ENCODE measurements at regions not wholly inside any gene's neighbourhood (a gene's known extent, or its start where the extent isn't known, plus 50 kb on each side); places are given as distances from the start of the nearest gene placed in this dataset.

DNA sequence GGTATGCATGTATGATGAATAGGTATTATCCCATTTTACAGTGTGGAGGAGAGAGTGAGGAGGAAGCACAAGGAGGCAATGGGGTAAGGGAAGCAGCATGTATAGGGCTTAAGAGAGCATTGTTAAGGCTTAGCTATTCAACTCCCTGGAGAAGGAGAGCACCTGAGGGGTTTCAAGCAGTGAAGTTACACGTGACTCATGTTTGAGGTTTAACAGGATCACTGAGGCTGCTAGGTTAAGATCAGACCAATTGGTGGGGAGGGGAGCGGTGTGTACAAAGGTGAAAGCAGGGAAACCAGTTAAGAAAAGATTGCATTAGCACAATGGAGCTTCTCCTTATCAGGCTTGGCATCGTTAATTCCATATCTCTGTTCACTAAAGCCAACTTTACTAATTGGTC, 64.4 kb upstream of the NHSL1 start:
- no peak for TF ChIP-seq TCF4 (CRISPR knock-in tag; IDR thresholded peaks at IDR 0.05; ENCODE audit: borderline replicate concordance)
- TF ChIP-seq OSR1 (CRISPR knock-in tag; IDR thresholded peaks at IDR 0.05), result no peak
- TF ChIP-seq RARB (CRISPR knock-in tag; IDR thresholded peaks at IDR 0.05), result no peak
- TF ChIP-seq ZNF565 (CRISPR knock-in tag; conservative IDR thresholded peaks at IDR 0.05; ENCODE audit: low read depth), result no peak
- TF ChIP-seq, protein P1, sequence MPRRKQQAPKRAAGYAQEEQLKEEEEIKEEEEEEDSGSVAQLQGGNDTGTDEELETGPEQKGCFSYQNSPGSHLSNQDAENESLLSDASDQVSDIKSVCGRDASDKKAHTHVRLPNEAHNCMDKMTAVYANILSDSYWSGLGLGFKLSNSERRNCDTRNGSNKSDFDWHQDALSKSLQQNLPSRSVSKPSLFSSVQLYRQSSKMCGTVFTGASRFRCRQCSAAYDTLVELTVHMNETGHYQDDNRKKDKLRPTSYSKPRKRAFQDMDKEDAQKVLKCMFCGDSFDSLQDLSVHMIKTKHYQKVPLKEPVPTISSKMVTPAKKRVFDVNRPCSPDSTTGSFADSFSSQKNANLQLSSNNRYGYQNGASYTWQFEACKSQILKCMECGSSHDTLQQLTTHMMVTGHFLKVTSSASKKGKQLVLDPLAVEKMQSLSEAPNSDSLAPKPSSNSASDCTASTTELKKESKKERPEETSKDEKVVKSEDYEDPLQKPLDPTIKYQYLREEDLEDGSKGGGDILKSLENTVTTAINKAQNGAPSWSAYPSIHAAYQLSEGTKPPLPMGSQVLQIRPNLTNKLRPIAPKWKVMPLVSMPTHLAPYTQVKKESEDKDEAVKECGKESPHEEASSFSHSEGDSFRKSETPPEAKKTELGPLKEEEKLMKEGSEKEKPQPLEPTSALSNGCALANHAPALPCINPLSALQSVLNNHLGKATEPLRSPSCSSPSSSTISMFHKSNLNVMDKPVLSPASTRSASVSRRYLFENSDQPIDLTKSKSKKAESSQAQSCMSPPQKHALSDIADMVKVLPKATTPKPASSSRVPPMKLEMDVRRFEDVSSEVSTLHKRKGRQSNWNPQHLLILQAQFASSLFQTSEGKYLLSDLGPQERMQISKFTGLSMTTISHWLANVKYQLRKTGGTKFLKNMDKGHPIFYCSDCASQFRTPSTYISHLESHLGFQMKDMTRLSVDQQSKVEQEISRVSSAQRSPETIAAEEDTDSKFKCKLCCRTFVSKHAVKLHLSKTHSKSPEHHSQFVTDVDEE (CRISPR knock-in tag; IDR thresholded peaks at IDR 0.05), result no peak
- no peak for TF ChIP-seq BACH2 (CRISPR knock-in tag; IDR thresholded peaks at IDR 0.05; ENCODE audit: borderline replicate concordance)
- no peak for ATAC-seq

DNA sequence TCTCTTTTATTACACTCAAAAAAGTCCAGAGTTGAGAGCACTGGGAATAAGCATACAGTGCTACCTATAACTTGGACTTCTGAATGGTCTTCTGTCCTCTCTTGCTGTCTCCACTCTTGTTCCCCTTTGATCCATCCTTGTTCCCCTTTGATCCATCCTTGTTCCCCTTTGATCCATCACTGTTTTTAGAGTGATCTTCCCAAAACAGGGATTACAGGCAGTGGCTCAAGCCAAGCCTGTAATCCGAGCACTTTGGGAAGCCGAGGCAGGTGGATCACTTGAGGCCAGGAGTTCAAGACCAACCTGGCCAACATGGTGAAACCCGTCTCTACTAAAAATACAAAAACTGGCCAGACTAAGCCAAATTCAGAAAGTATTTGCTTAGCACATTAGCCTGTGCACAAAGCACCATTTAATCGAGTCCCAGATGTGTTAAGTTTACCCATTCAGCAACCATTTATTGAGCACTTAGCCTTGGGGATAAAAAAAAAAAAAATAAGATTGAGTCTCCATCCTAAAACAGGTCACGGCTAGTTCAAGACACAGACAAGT, 65.0 kb upstream of the NHSL1 start:
- no peak for ATAC-seq
- no peak for TF ChIP-seq ZNF565 (CRISPR knock-in tag; conservative IDR thresholded peaks at IDR 0.05; ENCODE audit: low read depth)
- TF ChIP-seq OSR1 (CRISPR knock-in tag; IDR thresholded peaks at IDR 0.05), result no peak
- no peak for TF ChIP-seq TCF4 (CRISPR knock-in tag; IDR thresholded peaks at IDR 0.05; ENCODE audit: borderline replicate concordance)
- TF ChIP-seq RARB (CRISPR knock-in tag; IDR thresholded peaks at IDR 0.05), result no peak
- TF ChIP-seq TOX (CRISPR knock-in tag; IDR thresholded peaks at IDR 0.05; ENCODE audit: borderline replicate concordance), result no peak
- TF ChIP-seq, protein P2, sequence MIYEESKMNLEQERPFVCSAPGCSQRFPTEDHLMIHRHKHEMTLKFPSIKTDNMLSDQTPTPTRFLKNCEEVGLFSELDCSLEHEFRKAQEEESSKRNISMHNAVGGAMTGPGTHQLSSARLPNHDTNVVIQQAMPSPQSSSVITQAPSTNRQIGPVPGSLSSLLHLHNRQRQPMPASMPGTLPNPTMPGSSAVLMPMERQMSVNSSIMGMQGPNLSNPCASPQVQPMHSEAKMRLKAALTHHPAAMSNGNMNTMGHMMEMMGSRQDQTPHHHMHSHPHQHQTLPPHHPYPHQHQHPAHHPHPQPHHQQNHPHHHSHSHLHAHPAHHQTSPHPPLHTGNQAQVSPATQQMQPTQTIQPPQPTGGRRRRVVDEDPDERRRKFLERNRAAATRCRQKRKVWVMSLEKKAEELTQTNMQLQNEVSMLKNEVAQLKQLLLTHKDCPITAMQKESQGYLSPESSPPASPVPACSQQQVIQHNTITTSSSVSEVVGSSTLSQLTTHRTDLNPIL (CRISPR knock-in tag; IDR thresholded peaks at IDR 0.05; ENCODE audit: low read depth), result no peak
- TF ChIP-seq ZNF70 (CRISPR knock-in tag; IDR thresholded peaks at IDR 0.05), result no peak
- no peak for TF ChIP-seq PPARA (CRISPR knock-in tag; IDR thresholded peaks at IDR 0.05; ENCODE audit: borderline replicate concordance)
- TF ChIP-seq, protein P3, sequence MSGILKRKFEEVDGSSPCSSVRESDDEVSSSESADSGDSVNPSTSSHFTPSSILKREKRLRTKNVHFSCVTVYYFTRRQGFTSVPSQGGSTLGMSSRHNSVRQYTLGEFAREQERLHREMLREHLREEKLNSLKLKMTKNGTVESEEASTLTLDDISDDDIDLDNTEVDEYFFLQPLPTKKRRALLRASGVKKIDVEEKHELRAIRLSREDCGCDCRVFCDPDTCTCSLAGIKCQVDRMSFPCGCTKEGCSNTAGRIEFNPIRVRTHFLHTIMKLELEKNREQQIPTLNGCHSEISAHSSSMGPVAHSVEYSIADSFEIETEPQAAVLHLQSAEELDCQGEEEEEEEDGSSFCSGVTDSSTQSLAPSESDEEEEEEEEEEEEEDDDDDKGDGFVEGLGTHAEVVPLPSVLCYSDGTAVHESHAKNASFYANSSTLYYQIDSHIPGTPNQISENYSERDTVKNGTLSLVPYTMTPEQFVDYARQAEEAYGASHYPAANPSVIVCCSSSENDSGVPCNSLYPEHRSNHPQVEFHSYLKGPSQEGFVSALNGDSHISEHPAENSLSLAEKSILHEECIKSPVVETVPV (CRISPR knock-in tag; IDR thresholded peaks at IDR 0.05), result no peak
- no peak for TF ChIP-seq ZFP3 (CRISPR knock-in tag; IDR thresholded peaks at IDR 0.05)
- TF ChIP-seq, protein P4, sequence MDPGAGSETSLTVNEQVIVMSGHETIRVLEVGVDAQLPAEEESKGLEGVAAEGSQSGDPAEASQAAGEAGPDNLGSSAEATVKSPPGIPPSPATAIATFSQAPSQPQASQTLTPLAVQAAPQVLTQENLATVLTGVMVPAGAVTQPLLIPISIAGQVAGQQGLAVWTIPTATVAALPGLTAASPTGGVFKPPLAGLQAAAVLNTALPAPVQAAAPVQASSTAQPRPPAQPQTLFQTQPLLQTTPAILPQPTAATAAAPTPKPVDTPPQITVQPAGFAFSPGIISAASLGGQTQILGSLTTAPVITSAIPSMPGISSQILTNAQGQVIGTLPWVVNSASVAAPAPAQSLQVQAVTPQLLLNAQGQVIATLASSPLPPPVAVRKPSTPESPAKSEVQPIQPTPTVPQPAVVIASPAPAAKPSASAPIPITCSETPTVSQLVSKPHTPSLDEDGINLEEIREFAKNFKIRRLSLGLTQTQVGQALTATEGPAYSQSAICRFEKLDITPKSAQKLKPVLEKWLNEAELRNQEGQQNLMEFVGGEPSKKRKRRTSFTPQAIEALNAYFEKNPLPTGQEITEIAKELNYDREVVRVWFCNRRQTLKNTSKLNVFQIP (CRISPR knock-in tag; IDR thresholded peaks at IDR 0.05; ENCODE audit: borderline replicate concordance, low read depth), result no peak

DNA sequence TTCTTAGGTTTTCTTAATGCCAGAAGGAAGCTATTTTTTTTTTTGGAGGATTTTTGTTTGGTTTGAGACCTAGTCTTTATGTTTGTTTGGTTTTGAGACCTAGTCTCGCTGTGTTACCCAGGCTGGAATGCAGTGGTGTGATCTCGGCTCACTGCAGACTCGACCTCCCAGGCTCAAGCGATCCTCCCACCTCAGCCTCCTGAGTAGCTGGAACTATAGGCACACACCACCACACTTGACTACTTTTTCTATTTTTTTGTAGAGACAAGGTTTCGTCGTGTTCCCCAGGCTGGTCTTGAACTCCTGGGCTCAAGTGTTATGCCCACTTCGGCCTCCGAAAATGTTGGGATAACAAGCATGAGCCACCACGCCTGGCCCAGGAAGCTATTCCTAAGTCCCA, 67.8 kb upstream of the NHSL1 start:
- no peak for ATAC-seq
- TF ChIP-seq ZNF8 (CRISPR knock-in tag; IDR thresholded peaks at IDR 0.05), result no peak
- no peak for TF ChIP-seq OSR1 (CRISPR knock-in tag; IDR thresholded peaks at IDR 0.05)
- TF ChIP-seq RARB (CRISPR knock-in tag; IDR thresholded peaks at IDR 0.05), result no peak
- TF ChIP-seq ZC3H10 (CRISPR knock-in tag; IDR thresholded peaks at IDR 0.05), result no peak
- TF ChIP-seq ZNF70 (CRISPR knock-in tag; IDR thresholded peaks at IDR 0.05), result no peak
- TF ChIP-seq SNAI2 (CRISPR knock-in tag; IDR thresholded peaks at IDR 0.05), result no peak

DNA sequence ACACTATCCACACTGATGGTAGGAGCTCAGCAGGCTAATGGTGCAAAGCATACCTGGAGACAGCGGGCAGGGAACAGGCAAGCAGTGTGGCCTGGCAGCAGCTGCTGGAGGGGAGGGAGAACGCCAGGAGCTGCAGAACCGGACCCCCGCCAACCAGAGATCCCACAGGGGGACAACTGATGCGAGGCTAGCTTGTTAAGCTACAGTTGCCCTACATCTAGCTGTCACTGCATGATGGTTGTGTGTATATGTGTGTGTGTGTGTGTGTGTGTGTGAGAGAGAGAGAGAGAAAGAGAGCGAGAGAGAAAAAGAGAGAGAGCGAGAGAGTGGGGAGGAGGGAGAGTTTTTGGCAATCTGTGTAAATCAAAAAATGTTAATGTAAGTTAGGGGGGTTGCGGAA, 69.7 kb upstream of the NHSL1 start:
- ATAC-seq, result no peak
- no peak for TF ChIP-seq ESRRG (CRISPR knock-in tag; IDR thresholded peaks at IDR 0.05)
- TF ChIP-seq RARB (CRISPR knock-in tag; IDR thresholded peaks at IDR 0.05), result no peak
- TF ChIP-seq, protein P1 (CRISPR knock-in tag; IDR thresholded peaks at IDR 0.05), result no peak
- TF ChIP-seq ZFP30 (CRISPR knock-in tag; IDR thresholded peaks at IDR 0.05), result no peak
